ENCODE measurements at regions not wholly inside any gene's neighbourhood (a gene's known extent, or its start where the extent isn't known, plus 50 kb on each side); places are given as distances from the start of the nearest gene placed in this dataset.

GRCh38 chr12:82130762-82131161, 227.4 kb downstream of the CCDC59 start:
- Histone ChIP-seq H3K9me3 (ENCODE audit: control insufficient read depth in 2 of 2, insufficient read depth in 1 of 2, low read length in 1 of 2) (no peaks in the 10 kb centered on the region), H3K27ac (ENCODE audit: low read depth in 1 of 2, low read length in 1 of 2) (no peak overlapping the region), H3K27me3 (ENCODE audit: control insufficient read depth in 2 of 2, insufficient read depth in 1 of 2, low read length in 1 of 2) (no peaks in the 10 kb centered on the region), H3K36me3 (ENCODE audit: control insufficient read depth in 2 of 2, insufficient read depth in 2 of 2, low read length in 1 of 2) (no peaks in the 10 kb centered on the region), H3K4me3 (ENCODE audit: low read length in 2 of 2) (no peak overlapping the region), H3K4me1 (ENCODE audit: control insufficient read depth in 2 of 2, insufficient read depth in 2 of 2, low read length in 2 of 2) (no peaks in the 10 kb centered on the region)
- no peak for DNase-seq (ENCODE audit: low read depth in 6 of 9, low spot score in 9 of 9)

GRCh38 chr12:82124711-82125380, 233.3 kb downstream of the CCDC59 start:
- H3K4me3 ChIP-seq (ENCODE audit: low read length in 2 of 2): no peak overlapping the region
- H3K27ac ChIP-seq (ENCODE audit: low read depth in 1 of 2, low read length in 1 of 2): no peak overlapping the region
- DNase-seq (ENCODE audit: low read depth in 6 of 9, low spot score in 9 of 9): no peak
- no peaks in the 10 kb centered on the region for H3K4me1 ChIP-seq (ENCODE audit: control insufficient read depth in 2 of 2, insufficient read depth in 2 of 2, low read length in 2 of 2)
- 78% methylated on average over 2 of the region's 2 CpGs for WGBS
- H3K27me3 ChIP-seq (ENCODE audit: control insufficient read depth in 2 of 2, insufficient read depth in 1 of 2, low read length in 1 of 2): no peaks in the 10 kb centered on the region
- no peaks in the 10 kb centered on the region for H3K36me3 ChIP-seq (ENCODE audit: control insufficient read depth in 2 of 2, insufficient read depth in 2 of 2, low read length in 1 of 2)
- peaks cover 0 to 15% of the 10 kb centered on the region in 2 donors for H3K9me3 ChIP-seq (ENCODE audit: control insufficient read depth in 2 of 2, insufficient read depth in 1 of 2, low read length in 1 of 2)

- DNase-seq (ENCODE audit: low read depth in 6 of 9, low spot score in 9 of 9): no peak
- H3K9me3 ChIP-seq (ENCODE audit: control insufficient read depth in 2 of 2, insufficient read depth in 1 of 2, low read length in 1 of 2): peaks cover 0 to 15% of the 10 kb centered on the region in 2 donors
- H3K27ac ChIP-seq (ENCODE audit: low read depth in 1 of 2, low read length in 1 of 2): no peak overlapping the region
- no peak overlapping the region for H3K4me3 ChIP-seq (ENCODE audit: low read length in 2 of 2)
- H3K36me3 ChIP-seq (ENCODE audit: control insufficient read depth in 2 of 2, insufficient read depth in 2 of 2, low read length in 1 of 2): no peaks in the 10 kb centered on the region
- no peaks in the 10 kb centered on the region for H3K4me1 ChIP-seq (ENCODE audit: control insufficient read depth in 2 of 2, insufficient read depth in 2 of 2, low read length in 2 of 2)
- no peaks in the 10 kb centered on the region for H3K27me3 ChIP-seq (ENCODE audit: control insufficient read depth in 2 of 2, insufficient read depth in 1 of 2, low read length in 1 of 2)
These were observed 236.6 kb downstream of the CCDC59 start for GRCh38 chr12:82121545-82121944.

- Histone ChIP-seq H3K27ac (ENCODE audit: low read depth in 1 of 2, low read length in 1 of 2) (no peak overlapping the region), H3K27me3 (ENCODE audit: control insufficient read depth in 2 of 2, insufficient read depth in 1 of 2, low read length in 1 of 2) (no peaks in the 10 kb centered on the region), H3K9me3 (ENCODE audit: control insufficient read depth in 2 of 2, insufficient read depth in 1 of 2, low read length in 1 of 2) (peaks cover 0 to 15% of the 10 kb centered on the region in 2 donors), H3K4me3 (ENCODE audit: low read length in 2 of 2) (no peak overlapping the region), H3K36me3 (ENCODE audit: control insufficient read depth in 2 of 2, insufficient read depth in 2 of 2, low read length in 1 of 2) (no peaks in the 10 kb centered on the region), H3K4me1 (ENCODE audit: control insufficient read depth in 2 of 2, insufficient read depth in 2 of 2, low read length in 2 of 2) (no peaks in the 10 kb centered on the region)
- WGBS: 97% methylated on average over 4 of the region's 4 CpGs
- no peak for DNase-seq (ENCODE audit: low read depth in 6 of 9, low spot score in 9 of 9)
These were observed 237.3 kb downstream of the CCDC59 start for GRCh38 chr12:82120901-82121300.

GRCh38 chr12:82109243-82109642, 248.9 kb downstream of the CCDC59 start:
- WGBS: 97% methylated on average over 1 of the region's 1 CpG
- DNase-seq (ENCODE audit: low read depth in 6 of 9, low spot score in 9 of 9): no peak

GRCh38 chr12:82108615-82109014, 249.6 kb downstream of the CCDC59 start:
- Histone ChIP-seq H3K36me3 (ENCODE audit: control insufficient read depth in 2 of 2, insufficient read depth in 2 of 2, low read length in 1 of 2) (no peaks in the 10 kb centered on the region), H3K27ac (ENCODE audit: low read depth in 1 of 2, low read length in 1 of 2) (no peak overlapping the region), H3K27me3 (ENCODE audit: control insufficient read depth in 2 of 2, insufficient read depth in 1 of 2, low read length in 1 of 2) (no peaks in the 10 kb centered on the region), H3K9me3 (ENCODE audit: control insufficient read depth in 2 of 2, insufficient read depth in 1 of 2, low read length in 1 of 2) (no peaks in the 10 kb centered on the region), H3K4me1 (ENCODE audit: control insufficient read depth in 2 of 2, insufficient read depth in 2 of 2, low read length in 2 of 2) (no peaks in the 10 kb centered on the region), H3K4me3 (ENCODE audit: low read length in 2 of 2) (no peak overlapping the region)
- DNase-seq (ENCODE audit: low read depth in 6 of 9, low spot score in 9 of 9): no peak
- 90% methylated on average over 1 of the region's 1 CpG for WGBS

More at GRCh38 chr12:82109243-82109642, 248.9 kb downstream of the CCDC59 start:
- Histone ChIP-seq H3K27me3 (ENCODE audit: control insufficient read depth in 2 of 2, insufficient read depth in 1 of 2, low read length in 1 of 2) (no peaks in the 10 kb centered on the region), H3K36me3 (ENCODE audit: control insufficient read depth in 2 of 2, insufficient read depth in 2 of 2, low read length in 1 of 2) (no peaks in the 10 kb centered on the region), H3K27ac (ENCODE audit: low read depth in 1 of 2, low read length in 1 of 2) (no peak overlapping the region), H3K9me3 (ENCODE audit: control insufficient read depth in 2 of 2, insufficient read depth in 1 of 2, low read length in 1 of 2) (no peaks in the 10 kb centered on the region), H3K4me3 (ENCODE audit: low read length in 2 of 2) (no peak overlapping the region), H3K4me1 (ENCODE audit: control insufficient read depth in 2 of 2, insufficient read depth in 2 of 2, low read length in 2 of 2) (no peaks in the 10 kb centered on the region)

- peaks cover 0 to 14% of the 10 kb centered on the region in 2 donors for H3K9me3 ChIP-seq (ENCODE audit: control insufficient read depth in 2 of 2, insufficient read depth in 1 of 2, low read length in 1 of 2)
- H3K27ac ChIP-seq (ENCODE audit: low read depth in 1 of 2, low read length in 1 of 2): no peak overlapping the region
- H3K4me1 ChIP-seq (ENCODE audit: control insufficient read depth in 2 of 2, insufficient read depth in 2 of 2, low read length in 2 of 2): no peaks in the 10 kb centered on the region
- no peaks in the 10 kb centered on the region for H3K36me3 ChIP-seq (ENCODE audit: control insufficient read depth in 2 of 2, insufficient read depth in 2 of 2, low read length in 1 of 2)
- no peaks in the 10 kb centered on the region for H3K27me3 ChIP-seq (ENCODE audit: control insufficient read depth in 2 of 2, insufficient read depth in 1 of 2, low read length in 1 of 2)
- no peak for DNase-seq (ENCODE audit: low read depth in 6 of 9, low spot score in 9 of 9)
- H3K4me3 ChIP-seq (ENCODE audit: low read length in 2 of 2): no peak overlapping the region
These were observed 259.0 kb downstream of the CCDC59 start for GRCh38 chr12:82099216-82099615.

- H3K36me3 ChIP-seq (ENCODE audit: control insufficient read depth in 2 of 2, insufficient read depth in 2 of 2, low read length in 1 of 2): no peaks in the 10 kb centered on the region
- 46% methylated on average over 1 of the region's 1 CpG for WGBS
- H3K4me3 ChIP-seq (ENCODE audit: low read length in 2 of 2): no peak overlapping the region
- no peaks in the 10 kb centered on the region for H3K27me3 ChIP-seq (ENCODE audit: control insufficient read depth in 2 of 2, insufficient read depth in 1 of 2, low read length in 1 of 2)
- peaks cover 0 to 13% of the 10 kb centered on the region in 2 donors for H3K9me3 ChIP-seq (ENCODE audit: control insufficient read depth in 2 of 2, insufficient read depth in 1 of 2, low read length in 1 of 2)
- no peak for DNase-seq (ENCODE audit: low read depth in 6 of 9, low spot score in 9 of 9)
- H3K4me1 ChIP-seq (ENCODE audit: control insufficient read depth in 2 of 2, insufficient read depth in 2 of 2, low read length in 2 of 2): no peaks in the 10 kb centered on the region
- H3K27ac ChIP-seq (ENCODE audit: low read depth in 1 of 2, low read length in 1 of 2): no peak overlapping the region
These were observed 260.3 kb downstream of the CCDC59 start for GRCh38 chr12:82097877-82098276.

- no peaks in the 10 kb centered on the region for H3K4me1 ChIP-seq (ENCODE audit: control insufficient read depth in 2 of 2, insufficient read depth in 2 of 2, low read length in 2 of 2)
- DNase-seq (ENCODE audit: low read depth in 6 of 9, low spot score in 9 of 9): no peak
- no peak overlapping the region for H3K27ac ChIP-seq (ENCODE audit: low read depth in 1 of 2, low read length in 1 of 2)
- H3K9me3 ChIP-seq (ENCODE audit: control insufficient read depth in 2 of 2, insufficient read depth in 1 of 2, low read length in 1 of 2): peaks cover 0 to 9% of the 10 kb centered on the region in 2 donors
- H3K27me3 ChIP-seq (ENCODE audit: control insufficient read depth in 2 of 2, insufficient read depth in 1 of 2, low read length in 1 of 2): no peaks in the 10 kb centered on the region
- 47% methylated on average over 1 of the region's 1 CpG for WGBS
- no peaks in the 10 kb centered on the region for H3K36me3 ChIP-seq (ENCODE audit: control insufficient read depth in 2 of 2, insufficient read depth in 2 of 2, low read length in 1 of 2)
- no peak overlapping the region for H3K4me3 ChIP-seq (ENCODE audit: low read length in 2 of 2)
These were observed 260.7 kb downstream of the CCDC59 start for GRCh38 chr12:82097438-82097837.
